ENCODE measurements at regions not wholly inside any gene's neighbourhood (a gene's known extent, or its start where the extent isn't known, plus 50 kb on each side); places are given as distances from the start of the nearest gene placed in this dataset.

GRCh38 chr9:105148328-105149006 lies 96.0 kb upstream of the SLC44A1 start:
- no peak for TF ChIP-seq CTCF (IDR thresholded peaks at IDR 0.05)
- no peak for TF ChIP-seq POLR2A (IDR thresholded peaks at IDR 0.05)

All from lower leg skin (tissue), 3 donors.